Erythroblast (primary cell): ENCODE measurements at regions not wholly inside any gene's neighbourhood (a gene's known extent, or its start where the extent isn't known, plus 50 kb on each side); places are given as distances from the start of the nearest gene placed in this dataset.

Source experiments
- GATA1 ChIP-seq: IDR thresholded peaks from 2 replicates; pipeline ENCODE4 v1.6.1; 2011; ENCODE audit warnings: low read depth, mild to moderate bottlenecking, control low read depth, low read length, moderate library complexity
- POLR2A ChIP-seq: IDR thresholded peaks from 2 replicates; pipeline ENCODE4 v1.6.1; 2011; ENCODE audit warnings: mild to moderate bottlenecking, low read length

GRCh38 chr12:94781835-94782234, 131.5 kb upstream of the TMCC3 start:
- TF ChIP-seq POLR2A (no peak), GATA1 (no peak)
